CD14-positive monocyte (primary cell): ENCODE measurements at regions not wholly inside any gene's neighbourhood (a gene's known extent, or its start where the extent isn't known, plus 50 kb on each side); places are given as distances from the start of the nearest gene placed in this dataset.

ENCODE experiments used
- DNase-seq, 3 donors: peaks; one replicate each; pipeline ENCODE4 v3.0.0-alpha.2; 2011 to 2022
- H2AFZ ChIP-seq: 2 replicates; pipeline ENCODE4 v1.6.0; 2012; ENCODE audit warnings: mild to moderate bottlenecking, low read depth, low read length, inconsistent platforms; ENCODE audit not compliant: insufficient read depth, poor library complexity, severe bottlenecking
- H3K27ac ChIP-seq, 2 donors: 1 replicate in 1 of 2; 2 replicates in 1 of 2; pipeline ENCODE4 v1.5.1; 2012 to 2013; ENCODE audit warnings: low read length in 2 of 2, control low read depth in 1 of 2, inconsistent platforms in 1 of 2, low read depth in 1 of 2, mild to moderate bottlenecking in 1 of 2
- H3K27me3 ChIP-seq, 2 donors: one replicate each; pipeline versions ENCODE4 v1.6.0 to v1.6.1; 2011 to 2013; ENCODE audit warnings: low read length in 2 of 2; ENCODE audit not compliant: control insufficient read depth in 2 of 2, insufficient read depth in 2 of 2
- H3K36me3 ChIP-seq, 2 donors: replicated peaks in 1 of 2; 1 replicate in 1 of 2; 2 replicates in 1 of 2; pipeline versions ENCODE4 v1.5.1 to v1.6.1; 2012 to 2013; ENCODE audit warnings: low read length in 2 of 2, control low read depth in 1 of 2, inconsistent platforms in 1 of 2, mild to moderate bottlenecking in 1 of 2; ENCODE audit not compliant: insufficient read depth in 2 of 2, control insufficient read depth in 1 of 2
- H3K4me1 ChIP-seq, 2 donors: 1 replicate in 1 of 2; 2 replicates in 1 of 2; pipeline versions ENCODE4 v1.5.1 to v1.6.1; 2012 to 2013; ENCODE audit warnings: low read length in 2 of 2, control low read depth in 1 of 2, inconsistent platforms in 1 of 2, mild to moderate bottlenecking in 1 of 2, moderate library complexity in 1 of 2; ENCODE audit not compliant: insufficient read depth in 2 of 2, control insufficient read depth in 1 of 2
- H3K4me2 ChIP-seq: replicated peaks from 2 replicates; pipeline ENCODE3; 2012; ENCODE audit warnings: low read length, moderate library complexity, mild to moderate bottlenecking; ENCODE audit not compliant: poor library complexity, severe bottlenecking; ENCODE audit errors: extremely low read depth
- H3K4me3 ChIP-seq, 3 experiments: fragments of 200-600 bp in 1 of 3; sonication (generic) in 1 of 3; replicated peaks in 1 of 3; 1 replicate in 2 of 3; 2 replicates in 1 of 3; pipeline ENCODE4 v1.5.1; 2011 to 2013; ENCODE audit warnings: low read length in 3 of 3, mild to moderate bottlenecking in 3 of 3, control low read depth in 2 of 3, low read depth in 2 of 3, inconsistent platforms in 1 of 3, moderate library complexity in 1 of 3
- H3K79me2 ChIP-seq: 2 replicates; pipeline ENCODE4 v1.6.0; 2012; ENCODE audit warnings: mild to moderate bottlenecking, control low read depth, inconsistent platforms, low read length, moderate library complexity; ENCODE audit not compliant: insufficient read depth
- H3K9ac ChIP-seq: 2 replicates; pipeline ENCODE4 v1.6.0; 2017; ENCODE audit warnings: low read length, mild to moderate bottlenecking; ENCODE audit not compliant: insufficient read depth, poor library complexity, severe bottlenecking
- H3K9me3 ChIP-seq, 2 donors: replicated peaks in 1 of 2; 1 replicate in 1 of 2; 2 replicates in 1 of 2; pipeline versions ENCODE4 v1.5.1 to v1.6.1; 2012 to 2013; ENCODE audit warnings: low read length in 2 of 2, control low read depth in 1 of 2; ENCODE audit not compliant: control insufficient read depth in 1 of 2, insufficient read depth in 1 of 2
- H4K20me1 ChIP-seq: 2 replicates; pipeline ENCODE4 v1.6.0; 2012; ENCODE audit warnings: mild to moderate bottlenecking, low read length, control low read depth, moderate library complexity; ENCODE audit not compliant: insufficient read depth
- H3K27ac Mint-ChIP-seq, 7 donors: one replicate each; pipeline ENCODE4 v1.8.0; 2020; ENCODE audit warnings: mild to moderate bottlenecking in 7 of 7, mixed read lengths in 7 of 7, moderate library complexity in 6 of 7, inconsistent platforms in 2 of 7
- H3K27me3 Mint-ChIP-seq, 3 donors: one replicate each; pipeline ENCODE4 v1.8.0; 2021 to 2022; ENCODE audit warnings: low read depth in 3 of 3, mild to moderate bottlenecking in 3 of 3, mixed read lengths in 3 of 3, moderate library complexity in 3 of 3, inconsistent platforms in 1 of 3
- H3K36me3 Mint-ChIP-seq, 2 donors: one replicate each; pipeline ENCODE4 v1.8.0; 2020; ENCODE audit warnings: mixed read lengths in 2 of 2, inconsistent platforms in 1 of 2, mild to moderate bottlenecking in 1 of 2
- H3K4me1 Mint-ChIP-seq: one replicate; pipeline ENCODE4 v1.8.0; 2020; ENCODE audit warnings: mild to moderate bottlenecking, mixed read lengths
- H3K4me3 Mint-ChIP-seq, 2 donors: one replicate each; pipeline ENCODE4 v1.8.0; 2020; ENCODE audit warnings: mild to moderate bottlenecking in 2 of 2, mixed read lengths in 2 of 2, moderate library complexity in 1 of 2
- H3K9me3 Mint-ChIP-seq, 7 donors: one replicate each; pipeline ENCODE4 v1.8.0; 2020 to 2022; ENCODE audit warnings: mixed read lengths in 7 of 7, mild to moderate bottlenecking in 6 of 7, moderate library complexity in 6 of 7, inconsistent platforms in 2 of 7
- CTCF ChIP-seq: fragments of 200-600 bp; IDR thresholded peaks from one replicate; pipeline ENCODE4 v1.8.0; 2022; ENCODE audit warnings: antibody characterized with exemption, mild to moderate bottlenecking
- WGBS: methylation state at CpG from one replicate; pipeline ENCODE4 v1.1.5; 2013; ENCODE audit warnings: missing lambda C conversion rate; ENCODE audit not compliant: insufficient coverage; 5-methylcytosine and 5-hydroxymethylcytosine counted together
- intact Hi-C, 2 donors: fragments of 100-400 bp; cut with micrococcal nuclease; formaldehyde crosslinking; loops; one replicate each; pipeline versions ENCODE4 v1.15.0 to v1.15.1; 2023

DNA sequence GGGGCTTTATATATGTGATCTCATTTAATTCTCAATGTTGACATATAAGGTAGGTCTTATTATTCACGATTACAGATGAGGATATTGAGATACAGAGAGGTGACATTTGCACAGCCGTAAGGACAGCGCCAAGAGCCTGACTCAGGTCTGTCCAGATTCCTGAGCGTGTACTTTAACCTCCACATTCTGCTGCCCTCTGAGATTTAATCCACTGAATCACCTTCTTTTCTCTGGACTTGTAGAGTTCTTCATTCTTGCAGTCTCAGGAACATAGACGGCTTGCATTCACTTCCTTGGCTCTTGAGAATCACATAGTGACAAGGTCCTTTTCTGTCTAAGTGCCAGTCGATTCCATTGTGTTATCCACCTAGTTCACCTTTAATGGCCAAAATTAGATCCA lies 141.0 kb upstream of the ARHGAP5 start:
- H3K4me1 Mint-ChIP-seq: no peaks in the 10 kb centered on the region
- Histone ChIP-seq H3K4me2 (no peak overlapping the region), H3K4me3 (no peak overlapping the region), H3K36me3 (no peaks in the 10 kb centered on the region), H4K20me1 (no peaks in the 10 kb centered on the region), H3K79me2 (no peaks in the 10 kb centered on the region), H3K9me3 (no peaks in the 10 kb centered on the region), H3K9ac (no peak overlapping the region), H2AFZ (no peak overlapping the region), H3K27ac (no peak overlapping the region), H3K27me3 (no peaks in the 10 kb centered on the region), H3K4me1 (no peaks in the 10 kb centered on the region)
- no peak for DNase-seq
- 85% methylated on average over 4 of the region's 6 CpGs for WGBS
- no peaks in the 10 kb centered on the region for H3K9me3 Mint-ChIP-seq
- H3K27ac Mint-ChIP-seq: no peak overlapping the region
- intact Hi-C loops: no loop called here
- peaks cover 0 to 1% (median 0%) of the 10 kb centered on the region in 3 donors for H3K27me3 Mint-ChIP-seq
- no peak overlapping the region for H3K4me3 Mint-ChIP-seq
- TF ChIP-seq CTCF: no peak
- no peaks in the 10 kb centered on the region for H3K36me3 Mint-ChIP-seq

DNA sequence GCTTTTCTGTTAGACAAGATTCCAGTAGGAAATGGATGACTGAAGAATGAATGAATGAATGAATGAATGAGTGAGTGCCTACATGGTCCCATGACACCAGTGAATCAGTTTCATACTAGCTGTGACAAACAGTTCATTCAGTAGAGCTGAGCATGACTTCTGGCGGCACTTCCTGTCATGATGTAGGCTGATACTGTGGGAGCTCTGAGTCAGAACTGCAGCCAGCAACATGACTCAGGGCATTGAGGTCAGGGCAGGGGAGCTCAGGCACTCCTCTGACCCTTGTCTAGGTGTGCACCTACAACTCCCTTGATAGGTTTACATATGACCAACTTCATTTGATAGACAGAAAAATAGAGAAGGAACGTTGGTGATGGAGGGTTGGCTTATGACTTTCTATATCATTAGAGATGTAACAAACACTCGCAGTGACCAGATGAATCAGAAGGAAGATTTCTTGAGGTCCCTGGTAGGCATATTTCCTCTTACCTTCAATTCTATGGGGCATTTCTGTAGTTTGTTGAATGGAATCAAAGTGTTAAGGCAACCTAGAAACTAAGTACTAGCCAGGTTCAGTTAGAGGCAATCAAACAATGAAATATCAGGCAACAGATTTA lies 139.3 kb upstream of the ARHGAP5 start:
- Histone ChIP-seq H3K27ac (no peak overlapping the region), H3K4me2 (no peak overlapping the region), H3K4me3 (no peak overlapping the region), H3K9me3 (no peaks in the 10 kb centered on the region), H3K36me3 (no peaks in the 10 kb centered on the region), H3K79me2 (no peaks in the 10 kb centered on the region), H3K4me1 (no peaks in the 10 kb centered on the region), H2AFZ (no peak overlapping the region), H4K20me1 (no peaks in the 10 kb centered on the region), H3K9ac (no peak overlapping the region), H3K27me3 (no peaks in the 10 kb centered on the region)
- no peak for TF ChIP-seq CTCF
- 33% methylated on average over 1 of the region's 3 CpGs for WGBS
- Mint-ChIP-seq H3K27me3 (peaks cover 0 to 1% (median 0%) of the 10 kb centered on the region in 3 donors), H3K27ac (no peak overlapping the region), H3K4me1 (no peaks in the 10 kb centered on the region), H3K9me3 (no peaks in the 10 kb centered on the region), H3K4me3 (no peak overlapping the region), H3K36me3 (no peaks in the 10 kb centered on the region)
- intact Hi-C loops: no loop called here
- peak; percentile 6 to 64 (median 7) for DNase-seq
